ENCODE measurements at regions not wholly inside any gene's neighbourhood (a gene's known extent, or its start where the extent isn't known, plus 50 kb on each side); places are given as distances from the start of the nearest gene placed in this dataset.

GRCh38 chrX:40952855-40953254 is 132.4 kb upstream of the USP9X start:
- Histone ChIP-seq H3K27me3 (no peaks in the 10 kb centered on the region), H3K4me1 (no peaks in the 10 kb centered on the region), H3K27ac (no peak overlapping the region), H3K4me3 (no peak overlapping the region), H3K9me3 (no peaks in the 10 kb centered on the region), H3K36me3 (no peaks in the 10 kb centered on the region)
- TF ChIP-seq, protein P1, sequence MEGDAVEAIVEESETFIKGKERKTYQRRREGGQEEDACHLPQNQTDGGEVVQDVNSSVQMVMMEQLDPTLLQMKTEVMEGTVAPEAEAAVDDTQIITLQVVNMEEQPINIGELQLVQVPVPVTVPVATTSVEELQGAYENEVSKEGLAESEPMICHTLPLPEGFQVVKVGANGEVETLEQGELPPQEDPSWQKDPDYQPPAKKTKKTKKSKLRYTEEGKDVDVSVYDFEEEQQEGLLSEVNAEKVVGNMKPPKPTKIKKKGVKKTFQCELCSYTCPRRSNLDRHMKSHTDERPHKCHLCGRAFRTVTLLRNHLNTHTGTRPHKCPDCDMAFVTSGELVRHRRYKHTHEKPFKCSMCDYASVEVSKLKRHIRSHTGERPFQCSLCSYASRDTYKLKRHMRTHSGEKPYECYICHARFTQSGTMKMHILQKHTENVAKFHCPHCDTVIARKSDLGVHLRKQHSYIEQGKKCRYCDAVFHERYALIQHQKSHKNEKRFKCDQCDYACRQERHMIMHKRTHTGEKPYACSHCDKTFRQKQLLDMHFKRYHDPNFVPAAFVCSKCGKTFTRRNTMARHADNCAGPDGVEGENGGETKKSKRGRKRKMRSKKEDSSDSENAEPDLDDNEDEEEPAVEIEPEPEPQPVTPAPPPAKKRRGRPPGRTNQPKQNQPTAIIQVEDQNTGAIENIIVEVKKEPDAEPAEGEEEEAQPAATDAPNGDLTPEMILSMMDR (IDR thresholded peaks at IDR 0.05) = no peak
- intact Hi-C loops (cut with DNase I) = no loop called here
- no peak for DNase-seq (ENCODE audit: extremely low spot score in 2 of 2)

DNA sequence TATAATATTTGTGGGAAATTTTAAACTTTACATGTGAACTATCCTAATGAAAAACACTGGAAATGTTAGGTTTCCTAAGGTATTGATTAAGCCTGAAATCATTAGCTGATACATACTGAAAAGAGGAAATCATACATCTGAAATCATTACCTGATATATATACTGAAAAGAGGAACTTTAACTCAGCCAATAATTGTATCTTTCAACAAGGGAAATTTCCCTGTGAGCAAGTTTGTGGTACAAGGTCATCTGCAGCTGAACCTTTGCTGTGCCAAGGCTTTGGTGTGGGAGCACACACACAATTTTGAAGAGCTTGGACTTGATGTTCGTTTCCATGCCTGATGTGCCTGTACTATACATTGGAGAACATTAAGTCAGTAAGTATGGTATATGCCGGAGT is 131.9 kb upstream of the USP9X start:
- H3K27me3 ChIP-seq = no peaks in the 10 kb centered on the region
- H3K4me1 ChIP-seq = no peaks in the 10 kb centered on the region
- H3K4me3 ChIP-seq = no peak overlapping the region
- no peak overlapping the region for H3K27ac ChIP-seq
- DNase-seq (ENCODE audit: extremely low spot score in 2 of 2) = no peak
- no peaks in the 10 kb centered on the region for H3K9me3 ChIP-seq
- intact Hi-C loops (cut with DNase I) = no loop called here
- no peaks in the 10 kb centered on the region for H3K36me3 ChIP-seq
- TF ChIP-seq, protein P1 (IDR thresholded peaks at IDR 0.05) = no peak
- no peak for TF ChIP-seq POLR2A (IDR thresholded peaks at IDR 0.05)
- TF ChIP-seq POLR2AphosphoS5 (IDR thresholded peaks at IDR 0.05; ENCODE audit: insufficient read depth in 1 of 2, low read depth in 1 of 2) = no peak

DNA sequence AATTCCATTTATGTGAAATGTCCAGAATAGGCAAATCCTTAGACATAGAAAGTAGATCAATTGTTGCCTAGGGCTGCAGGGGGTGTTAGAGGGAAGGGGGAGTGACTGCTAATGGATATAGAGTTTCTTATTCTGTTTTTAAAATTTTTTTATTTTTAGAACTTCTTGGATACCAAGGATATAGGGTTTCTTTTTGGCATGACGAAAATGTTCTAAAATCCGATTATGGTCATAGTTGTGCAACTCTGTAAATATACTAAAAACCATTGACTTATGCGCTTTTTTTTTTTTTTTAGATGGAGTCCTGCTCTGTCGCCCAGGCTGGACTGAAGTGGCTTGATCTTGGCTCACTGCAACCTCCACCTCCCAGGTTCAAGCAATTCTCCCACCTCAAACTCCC is 125.2 kb upstream of the USP9X start:
- Histone ChIP-seq H3K4me1 (no peaks in the 10 kb centered on the region), H3K36me3 (no peaks in the 10 kb centered on the region), H3K9me3 (no peaks in the 10 kb centered on the region), H3K27me3 (no peaks in the 10 kb centered on the region), H3K4me3 (no peak overlapping the region), H3K27ac (no peak overlapping the region)
- DNase-seq (ENCODE audit: extremely low spot score in 2 of 2) = no peak
- TF ChIP-seq, protein P1 (IDR thresholded peaks at IDR 0.05) = no peak
- TF ChIP-seq POLR2A (IDR thresholded peaks at IDR 0.05) (no peak), POLR2AphosphoS5 (IDR thresholded peaks at IDR 0.05; ENCODE audit: insufficient read depth in 1 of 2, low read depth in 1 of 2) (no peak)
- intact Hi-C loops (cut with DNase I) = no loop called here

DNA sequence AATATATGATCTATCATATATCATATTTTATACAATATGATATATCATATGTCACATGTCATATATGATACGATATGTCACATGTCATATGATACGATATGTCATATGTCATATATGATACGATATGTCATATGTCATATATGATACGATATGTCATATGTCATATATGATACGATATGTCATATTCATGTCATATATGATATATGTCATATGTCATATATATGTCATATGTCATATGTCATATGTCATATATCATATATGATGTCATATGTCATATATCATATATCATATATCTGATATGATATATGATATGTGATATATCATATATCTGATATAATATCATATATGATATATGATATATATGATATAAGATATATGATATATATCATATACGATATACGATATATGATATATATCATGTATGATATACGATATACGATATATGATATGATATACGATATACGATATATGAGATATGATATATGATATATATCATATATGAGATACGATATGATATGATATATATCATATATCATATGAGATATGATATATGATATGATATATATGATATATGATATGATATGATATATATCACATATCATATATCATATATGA is 122.3 kb upstream of the USP9X start:
- Histone ChIP-seq H3K27me3 (no peaks in the 10 kb centered on the region), H3K4me1 (no peaks in the 10 kb centered on the region), H3K4me3 (no peak overlapping the region), H3K27ac (no peak overlapping the region), H3K9me3 (no peaks in the 10 kb centered on the region), H3K36me3 (no peaks in the 10 kb centered on the region)
- no peak for DNase-seq (ENCODE audit: extremely low spot score in 2 of 2)
- TF ChIP-seq POLR2AphosphoS5 (IDR thresholded peaks at IDR 0.05; ENCODE audit: insufficient read depth in 1 of 2, low read depth in 1 of 2) (no peak), POLR2A (IDR thresholded peaks at IDR 0.05) (no peak)
- TF ChIP-seq, protein P1 (IDR thresholded peaks at IDR 0.05) = no peak
- intact Hi-C loops (cut with DNase I) = no loop called here

GRCh38 chrX:40964008-40964407 is 121.2 kb upstream of the USP9X start:
- Histone ChIP-seq H3K9me3 (no peaks in the 10 kb centered on the region), H3K36me3 (no peaks in the 10 kb centered on the region), H3K27ac (no peak overlapping the region), H3K4me3 (no peak overlapping the region), H3K4me1 (no peaks in the 10 kb centered on the region), H3K27me3 (no peaks in the 10 kb centered on the region)
- TF ChIP-seq, protein P1 (IDR thresholded peaks at IDR 0.05) = no peak
- no peak for TF ChIP-seq POLR2A (IDR thresholded peaks at IDR 0.05)
- TF ChIP-seq POLR2AphosphoS5 (IDR thresholded peaks at IDR 0.05; ENCODE audit: insufficient read depth in 1 of 2, low read depth in 1 of 2) = no peak
- no peak for DNase-seq (ENCODE audit: extremely low spot score in 2 of 2)
- intact Hi-C loops (cut with DNase I) = no loop called here
